ENCODE measurements at regions not wholly inside any gene's neighbourhood (a gene's known extent, or its start where the extent isn't known, plus 50 kb on each side); places are given as distances from the start of the nearest gene placed in this dataset.

GRCh38 chr6:163718537-163718936, 304.0 kb downstream of the QKI start:
- in situ Hi-C loops (cut with MboI; ENCODE audit: low sequenced_read_pairs in 4 of 4) (loop anchor here in 3 of 4 donors (10.0 to 25.0 kb wide), 4 partner anchors 236 to 394 kb away; no protein-coding TSS in a partner anchor), intact Hi-C loops (cut with DNase I; ENCODE audit: low total_unique reads) (loop anchor here (10.0 kb wide), 1 partner anchor 384 kb away; no protein-coding TSS in a partner anchor)
- no peak overlapping the region for H3K4me3 ChIP-seq
- no peak for TF ChIP-seq CTCF (IDR thresholded peaks at IDR 0.05 in 4 of 5, conservative IDR thresholded peaks at IDR 0.05 in 1 of 5)
- TF ChIP-seq POLR2A (IDR thresholded peaks at IDR 0.05) = no peak
- no peak overlapping the region for H3K27ac ChIP-seq
- no peaks in the 10 kb centered on the region for H3K27me3 ChIP-seq
- H3K36me3 ChIP-seq = no peaks in the 10 kb centered on the region
- peaks cover 5 to 10% of the 10 kb centered on the region in 2 donors for H3K4me1 ChIP-seq
- no peaks in the 10 kb centered on the region for H3K9me3 ChIP-seq
- ATAC-seq = no peak
- DNase-seq = no peak

GRCh38 chr6:163717106-163717764, 302.7 kb downstream of the QKI start:
- H3K27ac ChIP-seq = no peak overlapping the region
- intact Hi-C loops (cut with DNase I; ENCODE audit: low total_unique reads) (loop anchor here (10.0 kb wide), 1 partner anchor 382 kb away; no protein-coding TSS in a partner anchor), in situ Hi-C loops (cut with MboI; ENCODE audit: low sequenced_read_pairs in 4 of 4) (loop anchor here in 3 of 4 donors (10.0 to 25.0 kb wide), 4 partner anchors 238 to 395 kb away; no protein-coding TSS in a partner anchor)
- no peak for TF ChIP-seq CTCF (IDR thresholded peaks at IDR 0.05 in 4 of 5, conservative IDR thresholded peaks at IDR 0.05 in 1 of 5)
- no peak for TF ChIP-seq POLR2A (IDR thresholded peaks at IDR 0.05)
- DNase-seq = no peak
- no peaks in the 10 kb centered on the region for H3K9me3 ChIP-seq
- no peak overlapping the region for H3K4me3 ChIP-seq
- no peaks in the 10 kb centered on the region for H3K36me3 ChIP-seq
- no peaks in the 10 kb centered on the region for H3K27me3 ChIP-seq
- ATAC-seq = no peak
- H3K4me1 ChIP-seq = peaks cover 15 to 19% of the 10 kb centered on the region in 2 donors

GRCh38 chr6:163716690-163717089, 302.2 kb downstream of the QKI start:
- Histone ChIP-seq H3K4me1 (peaks cover 18 to 24% of the 10 kb centered on the region in 2 donors), H3K27me3 (no peaks in the 10 kb centered on the region), H3K9me3 (no peaks in the 10 kb centered on the region), H3K4me3 (no peak overlapping the region), H3K36me3 (no peaks in the 10 kb centered on the region), H3K27ac (no peak overlapping the region)
- no peak for DNase-seq
- TF ChIP-seq POLR2A (IDR thresholded peaks at IDR 0.05) (no peak), CTCF (IDR thresholded peaks at IDR 0.05 in 4 of 5, conservative IDR thresholded peaks at IDR 0.05 in 1 of 5) (no peak)
- in situ Hi-C loops (cut with MboI; ENCODE audit: low sequenced_read_pairs in 4 of 4) = loop anchor here in 3 of 4 donors (10.0 to 25.0 kb wide), 4 partner anchors 238 to 396 kb away; no protein-coding TSS in a partner anchor
- no peak for ATAC-seq
- intact Hi-C loops (cut with DNase I; ENCODE audit: low total_unique reads) = loop anchor here (10.0 kb wide), 1 partner anchor 382 kb away; no protein-coding TSS in a partner anchor

- DNase-seq (no peak), ATAC-seq (no peak)
- TF ChIP-seq POLR2A (IDR thresholded peaks at IDR 0.05) = no peak
- TF ChIP-seq CTCF (IDR thresholded peaks at IDR 0.05 in 4 of 5, conservative IDR thresholded peaks at IDR 0.05 in 1 of 5) = no peak
- Histone ChIP-seq H3K4me3 (no peak overlapping the region), H3K27ac (peak overlapping the region in 1 of 4 donors; percentile 11), H3K9me3 (no peaks in the 10 kb centered on the region), H3K4me1 (peaks cover 24 to 33% of the 10 kb centered on the region in 2 donors), H3K27me3 (no peaks in the 10 kb centered on the region), H3K36me3 (no peaks in the 10 kb centered on the region)
- in situ Hi-C loops (cut with MboI; ENCODE audit: low sequenced_read_pairs in 4 of 4) (loop anchor here in 3 of 4 donors (10.0 to 25.0 kb wide), 4 partner anchors 239 to 396 kb away; no protein-coding TSS in a partner anchor), intact Hi-C loops (cut with DNase I; ENCODE audit: low total_unique reads) (loop anchor here (10.0 kb wide), 1 partner anchor 381 kb away; no protein-coding TSS in a partner anchor)
Observed at GRCh38 chr6:163715846-163716245, 301.3 kb downstream of the QKI start.

All from gastrocnemius medialis (tissue), 4 donors.